ENCODE measurements at regions not wholly inside any gene's neighbourhood (a gene's known extent, or its start where the extent isn't known, plus 50 kb on each side); places are given as distances from the start of the nearest gene placed in this dataset.

DNA sequence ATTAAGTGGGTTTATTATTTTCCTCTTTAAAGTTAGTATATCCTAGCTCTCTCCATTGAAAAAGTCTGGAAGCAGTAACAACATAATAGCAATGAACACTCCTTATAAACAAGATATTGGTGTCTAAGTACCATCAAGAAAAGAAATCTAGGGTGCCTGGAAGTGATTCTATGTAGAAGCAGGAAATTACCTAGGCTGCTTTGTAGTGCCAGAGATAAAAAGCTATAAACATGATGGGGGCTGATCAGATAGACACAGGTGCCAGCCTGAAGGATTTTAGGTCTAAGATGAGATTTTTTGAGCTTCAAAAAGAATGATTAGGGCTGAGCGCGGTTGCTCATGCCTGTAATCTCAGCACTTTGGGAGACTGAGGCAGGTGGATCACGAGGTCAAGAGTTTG lies 1179.3 kb upstream of the CDH9 start:
- no peak for TF ChIP-seq CTCF (IDR thresholded peaks at IDR 0.05; ENCODE audit: extremely low read depth, missing control alignments)
- no peak for DNase-seq (ENCODE audit: low spot score)

DNA sequence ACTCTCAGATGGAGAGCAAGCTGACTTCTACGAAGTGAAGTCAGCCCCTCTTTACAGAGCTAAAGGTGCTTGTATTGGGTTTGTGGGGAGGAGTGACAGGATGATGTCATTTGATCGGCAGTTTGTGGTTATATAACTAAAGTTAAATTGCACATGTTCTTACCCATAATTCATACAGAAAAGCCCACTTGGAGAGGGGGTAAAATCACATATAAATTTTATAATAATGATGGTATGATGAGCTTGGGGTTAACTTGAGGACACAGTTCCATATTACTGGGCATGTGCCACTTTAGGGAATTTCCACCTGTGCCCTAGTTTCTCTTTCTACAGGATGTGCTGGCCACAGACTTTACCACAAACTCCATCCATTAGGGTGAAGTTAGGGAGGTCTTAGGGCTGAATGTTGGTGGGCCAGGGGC lies 1178.6 kb upstream of the CDH9 start:
- TF ChIP-seq CTCF (IDR thresholded peaks at IDR 0.05; ENCODE audit: extremely low read depth, missing control alignments): no peak
- DNase-seq (ENCODE audit: low spot score): no peak

DNA sequence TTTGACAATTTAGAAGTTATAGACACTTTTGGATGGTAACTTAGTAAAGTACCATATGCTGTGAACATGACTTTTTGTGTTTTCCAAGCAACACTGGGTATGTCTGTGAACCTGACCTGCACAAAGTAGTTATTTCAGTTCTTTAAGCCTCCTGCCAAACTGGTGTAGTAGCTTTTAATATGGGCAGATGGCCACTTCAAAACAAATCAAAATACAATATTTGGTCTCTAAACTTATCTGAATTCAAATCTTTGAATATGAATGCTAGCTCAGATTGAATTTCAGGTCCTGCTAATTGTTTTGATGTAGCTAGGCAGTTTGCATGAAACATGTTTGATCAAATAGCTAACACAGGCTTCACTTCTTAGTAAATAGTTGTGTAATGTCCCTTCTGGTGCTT lies 1176.7 kb upstream of the CDH9 start:
- no peak for DNase-seq (ENCODE audit: low spot score)

DNA sequence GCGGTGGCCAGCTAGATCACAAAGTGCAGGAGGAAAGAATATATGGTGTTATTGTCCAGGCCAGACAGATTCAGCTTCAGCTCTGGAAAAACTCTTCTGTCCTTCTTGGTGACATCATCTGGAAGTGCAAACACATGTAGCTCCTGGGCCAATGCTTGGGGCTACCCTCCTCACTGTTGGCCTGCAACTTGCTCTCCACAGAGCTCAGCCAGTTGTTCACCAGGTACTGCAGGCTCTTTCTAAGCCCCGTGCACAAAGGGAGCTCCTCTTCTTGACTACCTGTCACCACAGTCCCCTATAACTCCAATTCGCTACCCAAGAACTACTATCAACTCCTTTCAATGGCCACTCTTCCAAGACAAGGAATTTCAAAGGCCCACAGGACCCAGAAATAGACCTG lies 1175.9 kb upstream of the CDH9 start:
- no peak for TF ChIP-seq CTCF (IDR thresholded peaks at IDR 0.05; ENCODE audit: extremely low read depth, missing control alignments)
- no peak for DNase-seq (ENCODE audit: low spot score)

More for the DNA sequence above, 1176.7 kb upstream of the CDH9 start:
- no peak for TF ChIP-seq CTCF (IDR thresholded peaks at IDR 0.05; ENCODE audit: extremely low read depth, missing control alignments)

DNA sequence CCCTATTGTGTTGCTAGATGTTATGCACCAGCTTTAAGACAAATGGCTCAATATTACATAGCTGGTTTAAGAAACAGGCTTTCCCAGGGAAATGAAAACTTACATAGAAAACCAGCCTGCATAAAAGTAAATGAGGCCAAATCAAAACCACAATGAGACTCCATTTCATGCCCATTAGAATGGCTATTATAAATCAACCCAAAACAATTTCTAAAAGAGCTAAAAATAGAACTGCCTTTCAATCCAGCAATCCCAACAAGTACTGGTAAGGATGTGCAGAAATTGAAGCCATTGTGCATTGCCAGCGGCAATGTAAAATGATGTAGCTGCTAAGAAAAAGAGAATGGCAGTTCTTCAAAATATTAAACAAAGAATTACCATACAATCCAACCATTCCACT lies 1170.0 kb upstream of the CDH9 start:
- DNase-seq (ENCODE audit: low spot score): no peak
- TF ChIP-seq CTCF (IDR thresholded peaks at IDR 0.05; ENCODE audit: extremely low read depth, missing control alignments): no peak

DNA sequence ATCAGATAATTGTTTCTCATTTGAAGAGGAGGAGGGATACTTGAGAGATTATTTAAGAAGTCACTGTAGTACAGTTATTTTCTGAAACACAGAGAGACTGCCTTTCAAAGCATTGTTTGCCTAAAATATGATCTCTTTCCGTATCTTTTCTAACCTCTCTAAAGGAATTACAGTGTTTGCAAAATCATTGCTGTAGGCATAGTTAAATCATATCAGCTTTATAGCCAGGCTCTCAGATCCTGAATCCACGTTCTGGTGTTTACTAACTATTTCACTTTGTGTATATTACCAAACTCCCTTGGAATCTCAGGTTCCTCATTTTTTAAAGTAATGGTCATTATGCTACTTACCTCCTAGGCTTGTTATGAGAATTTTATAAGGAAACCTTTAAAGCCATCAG lies 1151.6 kb upstream of the CDH9 start:
- no peak for DNase-seq (ENCODE audit: low spot score)
- TF ChIP-seq CTCF (IDR thresholded peaks at IDR 0.05; ENCODE audit: extremely low read depth, missing control alignments): no peak

DNA sequence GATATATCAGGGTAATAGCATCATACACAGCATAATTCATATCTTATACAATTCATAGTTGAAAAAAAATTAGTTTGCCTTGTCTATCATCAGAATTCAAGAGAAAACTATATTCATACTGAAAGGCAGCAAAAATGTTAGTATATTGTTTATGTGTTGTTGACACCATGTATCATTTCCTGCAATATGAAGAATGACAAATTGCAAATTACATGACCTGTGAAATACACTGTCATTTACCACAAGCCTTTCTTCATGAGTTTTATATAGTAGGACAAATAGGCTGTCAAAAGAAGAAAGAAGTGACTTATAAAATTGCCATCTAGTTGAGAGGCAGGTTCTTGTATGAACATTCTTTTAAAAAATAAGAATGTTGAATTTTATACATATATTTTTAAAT lies 1136.3 kb upstream of the CDH9 start:
- TF ChIP-seq CTCF (IDR thresholded peaks at IDR 0.05; ENCODE audit: extremely low read depth, missing control alignments): no peak
- no peak for DNase-seq (ENCODE audit: low spot score)
